Osteoblast (primary cell): ENCODE measurements at regions not wholly inside any gene's neighbourhood (a gene's known extent, or its start where the extent isn't known, plus 50 kb on each side); places are given as distances from the start of the nearest gene placed in this dataset.

Experiments
- DNase-seq: peaks from one replicate; pipeline ENCODE4 v3.0.0; 2011; ENCODE audit warnings: low spot score, mixed read lengths; ENCODE audit not compliant: insufficient read length; ENCODE audit errors: missing footprints
- H2AFZ ChIP-seq: 2 replicates; pipeline ENCODE4 v1.6.0; 2011; ENCODE audit warnings: mild to moderate bottlenecking, low read length
- H3K27ac ChIP-seq: 2 replicates; pipeline ENCODE4 v1.5.1; 2011; ENCODE audit warnings: mild to moderate bottlenecking, low read depth, low read length, moderate library complexity
- H3K27me3 ChIP-seq: 2 replicates; pipeline ENCODE4 v1.6.0; 2012; ENCODE audit warnings: mild to moderate bottlenecking, control low read depth, inconsistent platforms, low read length, moderate library complexity; ENCODE audit not compliant: insufficient read depth
- H3K36me3 ChIP-seq: 2 replicates; pipeline ENCODE4 v1.5.1; 2011; ENCODE audit warnings: mild to moderate bottlenecking, low read length, control low read depth, moderate library complexity; ENCODE audit not compliant: insufficient read depth
- H3K4me1 ChIP-seq: 2 replicates; pipeline ENCODE4 v1.5.1; 2011; ENCODE audit warnings: mild to moderate bottlenecking, low read length, control low read depth, moderate library complexity; ENCODE audit not compliant: insufficient read depth
- H3K4me2 ChIP-seq: 2 replicates; pipeline ENCODE4 v1.6.0; 2011; ENCODE audit warnings: mild to moderate bottlenecking, low read length; ENCODE audit not compliant: insufficient read depth
- H3K4me3 ChIP-seq: fragments of 200-600 bp; sonication (generic); 3 replicates; pipeline ENCODE4 v1.5.1; 2012; ENCODE audit warnings: mild to moderate bottlenecking, low read length, inconsistent platforms; ENCODE audit not compliant: insufficient read depth
- H3K79me2 ChIP-seq: 2 replicates; pipeline ENCODE4 v1.6.0; 2012; ENCODE audit warnings: mild to moderate bottlenecking, low read length, control low read depth, inconsistent platforms; ENCODE audit not compliant: insufficient read depth
- H3K9me3 ChIP-seq: 2 replicates; pipeline ENCODE4 v1.5.1; 2011; ENCODE audit warnings: low read depth, low read length, control low read depth
- H4K20me1 ChIP-seq: 2 replicates; pipeline ENCODE4 v1.6.0; 2012; ENCODE audit warnings: mild to moderate bottlenecking, low read length, control low read depth; ENCODE audit not compliant: insufficient read depth
- CTCF ChIP-seq: IDR thresholded peaks from 2 replicates; pipeline ENCODE4 v1.5.1; 2011; ENCODE audit warnings: mild to moderate bottlenecking, low read depth, low read length, moderate library complexity; ENCODE audit errors: extremely low read depth

- H3K4me1 ChIP-seq, result no peaks in the 10 kb centered on the region
- no peak overlapping the region for H3K27ac ChIP-seq
- H3K79me2 ChIP-seq, result no peaks in the 10 kb centered on the region
- H3K4me3 ChIP-seq, result no peak overlapping the region
- H3K4me2 ChIP-seq, result no peak overlapping the region
- DNase-seq, result no peak
- no peaks in the 10 kb centered on the region for H3K27me3 ChIP-seq
- H2AFZ ChIP-seq, result no peak overlapping the region
- TF ChIP-seq CTCF, result no peak
- no peaks in the 10 kb centered on the region for H3K9me3 ChIP-seq
- H3K36me3 ChIP-seq, result no peaks in the 10 kb centered on the region
- no peaks in the 10 kb centered on the region for H4K20me1 ChIP-seq
Observed at GRCh38 chr6:6515691-6516607, 72.6 kb upstream of the LY86 start.

GRCh38 chr6:6516666-6517458, 71.7 kb upstream of the LY86 start:
- no peaks in the 10 kb centered on the region for H3K79me2 ChIP-seq
- no peak for TF ChIP-seq CTCF
- no peaks in the 10 kb centered on the region for H3K27me3 ChIP-seq
- DNase-seq, result no peak
- no peak overlapping the region for H3K4me3 ChIP-seq
- no peaks in the 10 kb centered on the region for H3K36me3 ChIP-seq
- no peak overlapping the region for H2AFZ ChIP-seq
- no peak overlapping the region for H3K4me2 ChIP-seq
- no peaks in the 10 kb centered on the region for H3K9me3 ChIP-seq
- no peaks in the 10 kb centered on the region for H4K20me1 ChIP-seq
- no peak overlapping the region for H3K27ac ChIP-seq
- H3K4me1 ChIP-seq, result no peaks in the 10 kb centered on the region

GRCh38 chr6:6518631-6519427, 69.7 kb upstream of the LY86 start:
- H4K20me1 ChIP-seq, result no peaks in the 10 kb centered on the region

More at GRCh38 chr6:6518631-6519427, 69.7 kb upstream of the LY86 start:
- Histone ChIP-seq H3K79me2 (no peaks in the 10 kb centered on the region), H3K27ac (no peak overlapping the region), H2AFZ (no peak overlapping the region), H3K4me2 (no peak overlapping the region), H3K36me3 (no peaks in the 10 kb centered on the region), H3K9me3 (no peaks in the 10 kb centered on the region), H3K4me1 (no peaks in the 10 kb centered on the region), H3K27me3 (no peaks in the 10 kb centered on the region), H3K4me3 (no peak overlapping the region)
- DNase-seq, result no peak
- no peak for TF ChIP-seq CTCF
